K562 (cell line): ENCODE measurements at regions not wholly inside any gene's neighbourhood (a gene's known extent, or its start where the extent isn't known, plus 50 kb on each side); places are given as distances from the start of the nearest gene placed in this dataset.

Experiments
- ATAC-seq: fragments of 200-7000 bp; cut with Tn5 transposase; 3 replicates; pipeline ENCODE4 v1.9.1; 2020; ENCODE audit warnings: moderate library complexity
- BruUV-seq: library from RNA; stranded (reverse); fragments of 400-500 nt; replicated peaks from 2 replicates; lab custom pipeline; 2021; lab: Mats Ljungman, UMichigan
- CTCF ChIA-PET: fragments of 300-600 bp; formaldehyde crosslinking; extraction: SDS; loops from one replicate; lab custom pipeline; 2021; ENCODE audit warnings: low intra/inter-chr PET ratio; lab: Yijun Ruan, JAX
- POLR2A ChIA-PET: fragments of 300-600, 350-650 bp; sonication (Branson Sonifier 250); formaldehyde crosslinking; extraction: SDS; loops from one replicate; lab custom pipeline; 2021; ENCODE audit warnings: antibody characterized with exemption, inconsistent platforms; lab: Yijun Ruan, JAX
- DNase-seq, 4 experiments: peaks; one replicate each; pipeline versions ENCODE4 v3.0.0 to v3.0.0-alpha.2; 2011 to 2018; ENCODE audit warnings: low spot score in 3 of 4, mixed read lengths in 3 of 4; ENCODE audit errors: extremely low read depth in 1 of 4
- FAIRE-seq: peaks from 2 replicates; lab custom pipeline; 2011; peaks lifted over from hg19 to GRCh38; lab: Jason Lieb, UNC
- H2AFZ ChIP-seq: 2 replicates; pipeline ENCODE4 v1.6.0; 2011; ENCODE audit warnings: low read depth, low read length, control low read depth, inconsistent platforms
- H3K27ac ChIP-seq: fragments of 200-600 bp; 3 replicates; pipeline ENCODE4 v1.8.0; 2011; ENCODE audit warnings: low read depth, mild to moderate bottlenecking, control low read depth, inconsistent platforms, low read length, moderate library complexity, mixed read lengths; ENCODE audit errors: extremely low read depth
- H3K27me3 ChIP-seq, 2 experiments: fragments of 300-600 bp in 1 of 2; 2 replicates in 1 of 2; 3 replicates in 1 of 2; pipeline versions ENCODE4 v1.6.0 to v1.8.0; 2011; ENCODE audit warnings: inconsistent platforms in 2 of 2, low read length in 2 of 2, mild to moderate bottlenecking in 1 of 2, mixed read lengths in 1 of 2, moderate library complexity in 1 of 2; ENCODE audit not compliant: control insufficient read depth in 2 of 2, insufficient read depth in 2 of 2
- H3K36me3 ChIP-seq: fragments of 300-600 bp; 3 replicates; pipeline ENCODE4 v1.8.0; 2011; ENCODE audit warnings: mild to moderate bottlenecking, low read length, inconsistent platforms; ENCODE audit not compliant: control insufficient read depth, insufficient read depth
- H3K4me1 ChIP-seq, 2 experiments: fragments of 200-600 bp in 1 of 2; replicated peaks in 1 of 2; 2 replicates in 1 of 2; 3 replicates in 1 of 2; pipeline versions ENCODE4 v1.5.1 to v1.8.0; 2011; ENCODE audit warnings: inconsistent platforms in 2 of 2, low read length in 2 of 2, mild to moderate bottlenecking in 1 of 2, mixed read lengths in 1 of 2, moderate library complexity in 1 of 2; ENCODE audit not compliant: control insufficient read depth in 2 of 2, insufficient read depth in 2 of 2
- H3K4me2 ChIP-seq: 2 replicates; pipeline ENCODE4 v1.6.1; 2011; ENCODE audit warnings: low read length, control low read depth, inconsistent platforms, mixed read lengths; ENCODE audit not compliant: insufficient read depth
- H3K4me3 ChIP-seq: fragments of 200-600 bp; sonication (generic), shearing (Covaris generic); 2 replicates; pipeline ENCODE4 v1.5.1; 2016; ENCODE audit warnings: control low read depth, inconsistent platforms
- H3K79me2 ChIP-seq: fragments of 200-600 bp; 3 replicates; pipeline ENCODE4 v1.8.0; 2011; ENCODE audit warnings: low read length, inconsistent platforms; ENCODE audit not compliant: control insufficient read depth, insufficient read depth
- H3K9ac ChIP-seq, 2 experiments: 2 replicates each; pipeline versions ENCODE4 v1.6.0 to v1.6.1; 2011; ENCODE audit warnings: low read depth in 2 of 2, low read length in 2 of 2, control low read depth in 1 of 2, inconsistent platforms in 1 of 2, mild to moderate bottlenecking in 1 of 2, mixed read lengths in 1 of 2; ENCODE audit not compliant: insufficient read depth in 1 of 2
- H3K9me1 ChIP-seq: one replicate; pipeline ENCODE4 v1.6.0; 2011; ENCODE audit warnings: inconsistent platforms, mild to moderate bottlenecking, low read length, moderate library complexity; ENCODE audit not compliant: control insufficient read depth, insufficient read depth
- H3K9me3 ChIP-seq: replicated peaks from 2 replicates; pipeline ENCODE4 v1.5.1; 2011; ENCODE audit warnings: low read depth, low read length, inconsistent platforms; ENCODE audit not compliant: control insufficient read depth, insufficient read depth
- H4K20me1 ChIP-seq: replicated peaks from 2 replicates; pipeline ENCODE4 v1.6.1; 2011; ENCODE audit warnings: low read length, inconsistent platforms, mixed read lengths; ENCODE audit not compliant: control insufficient read depth, insufficient read depth
- ADNP ChIP-seq: fragments of 200-800 bp; sonication (Bioruptor generic); IDR thresholded peaks from 2 replicates; pipeline ENCODE4 v1.6.1; 2016; ENCODE audit warnings: missing genetic modification characterization, missing compliant biosample characterization
- ATF6 ChIP-seq: sonication (generic); formaldehyde crosslinking; IDR thresholded peaks from 2 replicates; pipeline ENCODE4 v1.4.0; 2020; ENCODE audit warnings: mild to moderate bottlenecking, missing genetic modification reagents
- FIP1L1 ChIP-seq: fragments of 200-400 bp; formaldehyde crosslinking; IDR thresholded peaks from 2 replicates; pipeline ENCODE4 v1.6.1; 2018; ENCODE audit warnings: mild to moderate bottlenecking, low read depth, low read length; ENCODE audit not compliant: poor library complexity, severe bottlenecking
- RCOR1 ChIP-seq, 2 experiments: IDR thresholded peaks; 2 replicates each; pipeline ENCODE4 v1.6.1; 2012; ENCODE audit warnings: low read depth in 2 of 2, low read length in 2 of 2, borderline replicate concordance in 1 of 2, improper control_type of control experiment in 1 of 2
- TBP ChIP-seq: optimal IDR thresholded peaks from 2 replicates; pipeline ENCODE3; 2011; ENCODE audit warnings: low read depth, low read length, improper control_type of control experiment
- ZBTB11 ChIP-seq, 3 experiments: fragments of 200-800 bp in 1 of 3; fragments of 250-450 bp in 1 of 3; fragments of 450-650 bp in 1 of 3; sonication (Bioruptor Pico) in 1 of 3; sonication (Bioruptor generic) in 1 of 3; formaldehyde crosslinking in 1 of 3; IDR thresholded peaks; 2 replicates each; pipeline versions ENCODE4 v1.6.1 to v1.8.0; 2016 to 2022; ENCODE audit warnings: mild to moderate bottlenecking in 2 of 3, missing genetic modification characterization in 2 of 3, missing compliant biosample characterization in 1 of 3, moderate library complexity in 1 of 3
- ZBTB33 ChIP-seq: sonication (generic); formaldehyde crosslinking; IDR thresholded peaks from 2 replicates; pipeline ENCODE4 v1.8.1; 2023; ENCODE audit warnings: mild to moderate bottlenecking, missing genetic modification reagents
- WGBS: fragments of 100-300 bp; shearing (Covaris generic); methylation state at CpG from one replicate; pipeline ENCODE4 v1.1.6; 2016; ENCODE audit warnings: low coverage, mixed read lengths; ENCODE audit not compliant: insufficient coverage; ENCODE audit errors: missing lambda C conversion rate; 5-methylcytosine and 5-hydroxymethylcytosine counted together
- in situ Hi-C: fragments of 300-500 bp; cut with MboI; formaldehyde crosslinking; loops from 4 replicates; pipeline ENCODE4 v1.15.0; 2018; ENCODE audit warnings: inconsistent platforms, mixed read lengths
- intact Hi-C: fragments of 100-400 bp; cut with micrococcal nuclease; formaldehyde crosslinking; loops from 2 replicates; pipeline ENCODE4 v1.14.2; 2022

- Histone ChIP-seq H3K36me3 (no peaks in the 10 kb centered on the region), H3K79me2 (no peaks in the 10 kb centered on the region), H3K9me1 (no peaks in the 10 kb centered on the region), H3K27me3 (peaks cover 6 to 40% of the 10 kb centered on the region in 2 experiments; a peak in 4 of 5 replicates), H3K4me1 (no peaks in the 10 kb centered on the region), H2AFZ (no peak overlapping the region), H3K9ac (no peak overlapping the region), H3K27ac (no peak overlapping the region), H3K4me2 (no peak overlapping the region), H3K4me3 (no peak overlapping the region), H4K20me1 (no peaks in the 10 kb centered on the region), H3K9me3 (no peaks in the 10 kb centered on the region)
- BruUV-seq: no TSS peak
- POLR2A ChIA-PET: no interaction called here
- 1% methylated on average over 8 of the region's 13 CpGs for WGBS
- TF ChIP-seq ZBTB33 (CRISPR knock-in tag) (no peak), FIP1L1 (no peak)
- in situ Hi-C loops: no loop called here
- no peak for FAIRE-seq
- no peak for DNase-seq
- no peak for ATAC-seq
- intact Hi-C loops: no loop called here
- CTCF ChIA-PET: no interaction called here
These were observed 89.2 kb upstream of the IRX4 start for GRCh38 chr5:1971944-1972343.

GRCh38 chr5:1967736-1968135, 85.0 kb upstream of the IRX4 start:
- Histone ChIP-seq H3K27ac (no peak overlapping the region), H3K9me1 (no peaks in the 10 kb centered on the region), H3K36me3 (no peaks in the 10 kb centered on the region), H3K9me3 (no peaks in the 10 kb centered on the region), H3K4me1 (no peaks in the 10 kb centered on the region), H3K4me2 (no peak overlapping the region), H3K9ac (no peak overlapping the region), H2AFZ (no peak overlapping the region), H4K20me1 (no peaks in the 10 kb centered on the region; the same call in 1 of the 2 replicates), H3K4me3 (no peak overlapping the region), H3K27me3 (peaks cover 15 to 60% of the 10 kb centered on the region in 2 experiments), H3K79me2 (no peaks in the 10 kb centered on the region)
- intact Hi-C loops (no loop called here), in situ Hi-C loops (no loop called here)
- WGBS: 0% methylated on average over 6 of the region's 6 CpGs
- FAIRE-seq (no peak), DNase-seq (no peak), ATAC-seq (no peak)
- POLR2A ChIA-PET: interaction anchor here (0.5 to 1.0 kb wide), 2 partner anchors 9 to 194 kb away, joined by 3 read pairs; no protein-coding TSS in a partner anchor
- BruUV-seq: no TSS peak
- CTCF ChIA-PET: no interaction called here
- TF ChIP-seq ATF6 (CRISPR knock-in tag) (no peak), TBP (no peak), ADNP (tag) (no peak), ZBTB11 (CRISPR knock-in tag; IDR thresholded peaks at IDR 0.05) (no peak), RCOR1 (IDR thresholded peaks at IDR 0.05; ENCODE audit: borderline replicate concordance in 1 of 2, low read depth in 2 of 2, low read length in 2 of 2) (no peak)
